K562 (cell line): ENCODE measurements at regions not wholly inside any gene's neighbourhood (a gene's known extent, or its start where the extent isn't known, plus 50 kb on each side); places are given as distances from the start of the nearest gene placed in this dataset.

Experiments
- ATAC-seq: fragments of 200-7000 bp; cut with Tn5 transposase; 3 replicates; pipeline ENCODE4 v1.9.1; 2020; ENCODE audit warnings: moderate library complexity
- BruUV-seq: library from RNA; stranded (reverse); fragments of 400-500 nt; replicated peaks from 2 replicates; lab custom pipeline; 2021; lab: Mats Ljungman, UMichigan
- CTCF ChIA-PET: fragments of 300-600 bp; formaldehyde crosslinking; extraction: SDS; loops from one replicate; lab custom pipeline; 2021; ENCODE audit warnings: low intra/inter-chr PET ratio; lab: Yijun Ruan, JAX
- POLR2A ChIA-PET: fragments of 300-600, 350-650 bp; sonication (Branson Sonifier 250); formaldehyde crosslinking; extraction: SDS; loops from one replicate; lab custom pipeline; 2021; ENCODE audit warnings: antibody characterized with exemption, inconsistent platforms; lab: Yijun Ruan, JAX
- DNase-seq, 4 experiments: peaks; one replicate each; pipeline versions ENCODE4 v3.0.0 to v3.0.0-alpha.2; 2011 to 2018; ENCODE audit warnings: low spot score in 3 of 4, mixed read lengths in 3 of 4; ENCODE audit errors: extremely low read depth in 1 of 4
- FAIRE-seq: peaks from 2 replicates; lab custom pipeline; 2011; peaks lifted over from hg19 to GRCh38; lab: Jason Lieb, UNC
- H2AFZ ChIP-seq: 2 replicates; pipeline ENCODE4 v1.6.0; 2011; ENCODE audit warnings: low read depth, low read length, control low read depth, inconsistent platforms
- H3K27ac ChIP-seq: fragments of 200-600 bp; 3 replicates; pipeline ENCODE4 v1.8.0; 2011; ENCODE audit warnings: low read depth, mild to moderate bottlenecking, control low read depth, inconsistent platforms, low read length, moderate library complexity, mixed read lengths; ENCODE audit errors: extremely low read depth
- H3K27me3 ChIP-seq, 2 experiments: fragments of 300-600 bp in 1 of 2; 2 replicates in 1 of 2; 3 replicates in 1 of 2; pipeline versions ENCODE4 v1.6.0 to v1.8.0; 2011; ENCODE audit warnings: inconsistent platforms in 2 of 2, low read length in 2 of 2, mild to moderate bottlenecking in 1 of 2, mixed read lengths in 1 of 2, moderate library complexity in 1 of 2; ENCODE audit not compliant: control insufficient read depth in 2 of 2, insufficient read depth in 2 of 2
- H3K36me3 ChIP-seq: fragments of 300-600 bp; 3 replicates; pipeline ENCODE4 v1.8.0; 2011; ENCODE audit warnings: mild to moderate bottlenecking, low read length, inconsistent platforms; ENCODE audit not compliant: control insufficient read depth, insufficient read depth
- H3K4me1 ChIP-seq, 2 experiments: fragments of 200-600 bp in 1 of 2; replicated peaks in 1 of 2; 2 replicates in 1 of 2; 3 replicates in 1 of 2; pipeline versions ENCODE4 v1.5.1 to v1.8.0; 2011; ENCODE audit warnings: inconsistent platforms in 2 of 2, low read length in 2 of 2, mild to moderate bottlenecking in 1 of 2, mixed read lengths in 1 of 2, moderate library complexity in 1 of 2; ENCODE audit not compliant: control insufficient read depth in 2 of 2, insufficient read depth in 2 of 2
- H3K4me2 ChIP-seq: 2 replicates; pipeline ENCODE4 v1.6.1; 2011; ENCODE audit warnings: low read length, control low read depth, inconsistent platforms, mixed read lengths; ENCODE audit not compliant: insufficient read depth
- H3K4me3 ChIP-seq: fragments of 200-600 bp; sonication (generic), shearing (Covaris generic); 2 replicates; pipeline ENCODE4 v1.5.1; 2016; ENCODE audit warnings: control low read depth, inconsistent platforms
- H3K79me2 ChIP-seq: fragments of 200-600 bp; 3 replicates; pipeline ENCODE4 v1.8.0; 2011; ENCODE audit warnings: low read length, inconsistent platforms; ENCODE audit not compliant: control insufficient read depth, insufficient read depth
- H3K9ac ChIP-seq, 2 experiments: 2 replicates each; pipeline versions ENCODE4 v1.6.0 to v1.6.1; 2011; ENCODE audit warnings: low read depth in 2 of 2, low read length in 2 of 2, control low read depth in 1 of 2, inconsistent platforms in 1 of 2, mild to moderate bottlenecking in 1 of 2, mixed read lengths in 1 of 2; ENCODE audit not compliant: insufficient read depth in 1 of 2
- H3K9me1 ChIP-seq: one replicate; pipeline ENCODE4 v1.6.0; 2011; ENCODE audit warnings: inconsistent platforms, mild to moderate bottlenecking, low read length, moderate library complexity; ENCODE audit not compliant: control insufficient read depth, insufficient read depth
- H3K9me3 ChIP-seq: replicated peaks from 2 replicates; pipeline ENCODE4 v1.5.1; 2011; ENCODE audit warnings: low read depth, low read length, inconsistent platforms; ENCODE audit not compliant: control insufficient read depth, insufficient read depth
- H4K20me1 ChIP-seq: replicated peaks from 2 replicates; pipeline ENCODE4 v1.6.1; 2011; ENCODE audit warnings: low read length, inconsistent platforms, mixed read lengths; ENCODE audit not compliant: control insufficient read depth, insufficient read depth
- ADNP ChIP-seq: fragments of 200-800 bp; sonication (Bioruptor generic); IDR thresholded peaks from 2 replicates; pipeline ENCODE4 v1.6.1; 2016; ENCODE audit warnings: missing genetic modification characterization, missing compliant biosample characterization
- ATF3 ChIP-seq, 2 experiments: fragments of 450-650 bp in 1 of 2; sonication (generic) in 1 of 2; formaldehyde crosslinking in 1 of 2; IDR thresholded peaks in 1 of 2; conservative IDR thresholded peaks in 1 of 2; 2 replicates each; pipeline versions ENCODE4 v1.6.1 to v1.8.1; 2016 to 2023; ENCODE audit warnings: mild to moderate bottlenecking in 2 of 2, moderate library complexity in 2 of 2, inconsistent platforms in 1 of 2, missing genetic modification reagents in 1 of 2
- DNMT1 ChIP-seq: fragments of 450-650 bp; IDR thresholded peaks from 2 replicates; pipeline ENCODE4 v1.6.1; 2016; ENCODE audit warnings: antibody characterized with exemption, mild to moderate bottlenecking
- RNF219 ChIP-seq: fragments of 250-450 bp; sonication (Bioruptor Pico); IDR thresholded peaks from 2 replicates; pipeline ENCODE4 v1.5.0; 2022; ENCODE audit warnings: mild to moderate bottlenecking
- ZBED1 ChIP-seq: IDR thresholded peaks from 2 replicates; pipeline ENCODE4 v1.6.1; 2014
- ZBTB5 ChIP-seq: fragments of 450-650 bp; IDR thresholded peaks from 2 replicates; pipeline ENCODE4 v1.6.1; 2017; ENCODE audit warnings: antibody characterized with exemption
- ZNF584 ChIP-seq: fragments of 200-800 bp; sonication (Bioruptor generic); IDR thresholded peaks from 2 replicates; pipeline ENCODE4 v1.6.1; 2016; ENCODE audit warnings: low read depth, mild to moderate bottlenecking, missing genetic modification characterization, missing compliant biosample characterization
- WGBS: fragments of 100-300 bp; shearing (Covaris generic); methylation state at CpG from one replicate; pipeline ENCODE4 v1.1.6; 2016; ENCODE audit warnings: low coverage, mixed read lengths; ENCODE audit not compliant: insufficient coverage; ENCODE audit errors: missing lambda C conversion rate; 5-methylcytosine and 5-hydroxymethylcytosine counted together
- in situ Hi-C: fragments of 300-500 bp; cut with MboI; formaldehyde crosslinking; loops from 4 replicates; pipeline ENCODE4 v1.15.0; 2018; ENCODE audit warnings: inconsistent platforms, mixed read lengths
- intact Hi-C: fragments of 100-400 bp; cut with micrococcal nuclease; formaldehyde crosslinking; loops from 2 replicates; pipeline ENCODE4 v1.14.2; 2022

- TF ChIP-seq ATF3 (IDR thresholded peaks at IDR 0.05) = no peak
- TF ChIP-seq ATF3 (CRISPR knock-in tag; conservative IDR thresholded peaks at IDR 0.05) = no peak
- no peak for TF ChIP-seq ZBED1
- no peak for TF ChIP-seq ZNF584 (CRISPR knock-in tag)
- TF ChIP-seq, all 486 proteins: peak for 0
Observed at GRCh38 chr2:191522478-191523120, 155.3 kb upstream of the NABP1 start (continued).

- 0% methylated on average over 1 of the region's 1 CpG for WGBS
- DNase-seq (no peak), FAIRE-seq (no peak), ATAC-seq (no peak)
- H3K27ac ChIP-seq = no peak overlapping the region
- intact Hi-C loops (no loop called here), in situ Hi-C loops (no loop called here)
- no peaks in the 10 kb centered on the region for H3K27me3 ChIP-seq
- no peak overlapping the region for H2AFZ ChIP-seq
- H4K20me1 ChIP-seq = no peaks in the 10 kb centered on the region
- no peaks in the 10 kb centered on the region for H3K9me3 ChIP-seq
- H3K9ac ChIP-seq = no peak overlapping the region
- no TSS peak for BruUV-seq
- no peaks in the 10 kb centered on the region for H3K36me3 ChIP-seq
- no peaks in the 10 kb centered on the region for H3K79me2 ChIP-seq
- ChIA-PET CTCF (no interaction called here), POLR2A (no interaction called here)
- no peaks in the 10 kb centered on the region for H3K4me1 ChIP-seq
- no peaks in the 10 kb centered on the region for H3K9me1 ChIP-seq
- H3K4me3 ChIP-seq = no peak overlapping the region
- no peak overlapping the region for H3K4me2 ChIP-seq
- TF ChIP-seq RNF219 (no peak), ADNP (no peak), DNMT1 (no peak), ZBTB5 (no peak)
Observed at GRCh38 chr2:191526091-191526490, 151.8 kb upstream of the NABP1 start.
